ENCODE measurements at regions not wholly inside any gene's neighbourhood (a gene's known extent, or its start where the extent isn't known, plus 50 kb on each side); places are given as distances from the start of the nearest gene placed in this dataset.

- TF ChIP-seq POLR2A (IDR thresholded peaks at IDR 0.05) (no peak), CTCF (IDR thresholded peaks at IDR 0.05) (no peak)
Measured at GRCh38 chr6:93088621-93089501, 330.5 kb downstream of the EPHA7 start.
